ENCODE measurements at regions not wholly inside any gene's neighbourhood (a gene's known extent, or its start where the extent isn't known, plus 50 kb on each side); places are given as distances from the start of the nearest gene placed in this dataset.

DNA sequence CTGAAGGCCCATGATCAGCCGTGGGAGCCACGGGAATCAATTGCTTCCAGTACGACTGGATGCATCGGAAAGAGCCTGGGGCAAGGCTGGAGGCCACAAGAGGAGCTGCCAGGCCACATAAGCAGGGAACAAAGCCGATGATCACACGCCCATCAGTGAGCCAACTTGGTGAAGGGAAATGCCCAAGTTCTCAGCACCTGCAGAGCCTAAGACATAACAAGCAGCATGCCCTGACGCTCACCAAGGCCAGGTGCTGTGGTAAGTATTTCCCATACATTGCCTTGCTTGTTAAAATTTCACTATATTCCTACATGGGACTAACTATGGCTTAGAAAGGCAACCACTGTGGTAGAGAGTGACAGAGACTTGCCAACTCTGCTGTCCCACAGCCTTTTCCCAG is 555.9 kb downstream of the BCL11B start:
- H3K4me3 ChIP-seq (ENCODE audit: control insufficient read depth, low read depth, low read length), result no peak overlapping the region
- TF ChIP-seq, protein P1, sequence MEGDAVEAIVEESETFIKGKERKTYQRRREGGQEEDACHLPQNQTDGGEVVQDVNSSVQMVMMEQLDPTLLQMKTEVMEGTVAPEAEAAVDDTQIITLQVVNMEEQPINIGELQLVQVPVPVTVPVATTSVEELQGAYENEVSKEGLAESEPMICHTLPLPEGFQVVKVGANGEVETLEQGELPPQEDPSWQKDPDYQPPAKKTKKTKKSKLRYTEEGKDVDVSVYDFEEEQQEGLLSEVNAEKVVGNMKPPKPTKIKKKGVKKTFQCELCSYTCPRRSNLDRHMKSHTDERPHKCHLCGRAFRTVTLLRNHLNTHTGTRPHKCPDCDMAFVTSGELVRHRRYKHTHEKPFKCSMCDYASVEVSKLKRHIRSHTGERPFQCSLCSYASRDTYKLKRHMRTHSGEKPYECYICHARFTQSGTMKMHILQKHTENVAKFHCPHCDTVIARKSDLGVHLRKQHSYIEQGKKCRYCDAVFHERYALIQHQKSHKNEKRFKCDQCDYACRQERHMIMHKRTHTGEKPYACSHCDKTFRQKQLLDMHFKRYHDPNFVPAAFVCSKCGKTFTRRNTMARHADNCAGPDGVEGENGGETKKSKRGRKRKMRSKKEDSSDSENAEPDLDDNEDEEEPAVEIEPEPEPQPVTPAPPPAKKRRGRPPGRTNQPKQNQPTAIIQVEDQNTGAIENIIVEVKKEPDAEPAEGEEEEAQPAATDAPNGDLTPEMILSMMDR (IDR thresholded peaks at IDR 0.05; ENCODE audit: control insufficient read depth, insufficient read depth, low read depth, low read length, missing control alignments), result no peak
- no peak for DNase-seq (ENCODE audit: low read depth)

DNA sequence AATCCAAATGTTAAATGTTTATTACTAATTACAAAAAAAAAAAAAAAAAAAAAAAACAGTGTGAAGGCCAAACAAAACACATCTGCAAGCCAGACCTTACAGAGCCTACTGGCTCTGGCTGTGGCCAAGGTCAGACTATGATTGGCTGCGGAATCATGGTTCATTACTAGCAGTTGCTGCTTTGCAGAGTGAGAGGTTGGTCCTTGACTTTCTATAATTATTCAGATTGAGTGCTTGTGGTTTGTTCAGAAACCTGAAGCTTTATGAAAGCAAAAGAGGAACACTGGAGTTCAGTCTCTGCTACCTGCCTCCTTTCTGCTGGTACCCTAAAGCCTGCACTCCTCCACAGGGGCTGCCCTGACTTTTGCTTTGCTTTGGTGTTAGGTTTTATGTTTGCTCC is 550.9 kb downstream of the BCL11B start:
- TF ChIP-seq, protein P1 (IDR thresholded peaks at IDR 0.05; ENCODE audit: control insufficient read depth, insufficient read depth, low read depth, low read length, missing control alignments), result no peak

DNA sequence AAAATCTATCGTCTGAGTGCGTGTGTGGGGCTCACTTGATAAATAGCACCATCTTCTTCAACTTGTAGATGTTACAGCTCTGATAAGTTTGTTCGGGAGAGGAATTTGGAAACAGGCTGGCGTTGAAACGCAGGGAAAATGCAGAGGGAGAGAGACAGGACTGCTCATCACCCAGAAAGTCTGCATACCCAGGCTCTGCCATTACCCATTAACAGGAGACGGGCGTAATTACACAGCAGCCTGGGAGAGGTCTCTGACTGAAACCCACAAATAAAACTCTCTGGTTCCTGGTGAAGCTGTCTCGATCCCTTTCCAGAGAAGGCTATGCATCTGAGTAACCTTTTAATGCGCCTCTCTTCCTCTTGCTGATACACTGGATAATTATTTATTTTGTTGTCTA is 547.3 kb downstream of the BCL11B start:
- H3K4me3 ChIP-seq (ENCODE audit: control insufficient read depth, low read depth, low read length), result no peak overlapping the region
- TF ChIP-seq, protein P1 (IDR thresholded peaks at IDR 0.05; ENCODE audit: control insufficient read depth, insufficient read depth, low read depth, low read length, missing control alignments), result no peak

More for the DNA sequence above, 550.9 kb downstream of the BCL11B start:
- no peak overlapping the region for H3K4me3 ChIP-seq (ENCODE audit: control insufficient read depth, low read depth, low read length)
- no peak for DNase-seq (ENCODE audit: low read depth)

DNA sequence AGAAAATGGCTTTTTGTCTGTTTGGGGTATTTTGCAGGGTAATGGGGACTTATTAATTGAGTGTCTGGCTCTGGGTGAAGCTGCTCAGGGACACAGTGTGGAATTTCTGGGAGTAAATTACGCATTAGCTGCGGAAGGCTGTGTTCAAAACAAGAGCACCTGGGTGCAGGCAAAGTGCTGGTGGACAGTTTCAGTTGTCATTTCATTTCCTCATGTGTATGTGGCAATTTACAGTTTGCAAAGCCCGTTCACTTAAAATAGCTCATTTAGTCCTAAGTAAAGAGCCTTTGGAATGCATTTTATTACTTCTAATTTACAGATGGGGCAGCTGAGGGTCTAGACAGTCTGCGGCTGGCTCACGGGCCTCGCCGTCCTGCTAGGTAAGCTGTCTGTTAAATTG is 546.8 kb downstream of the BCL11B start:
- no peak overlapping the region for H3K4me3 ChIP-seq (ENCODE audit: control insufficient read depth, low read depth, low read length)
- DNase-seq (ENCODE audit: low read depth), result no peak
- TF ChIP-seq, protein P1 (IDR thresholded peaks at IDR 0.05; ENCODE audit: control insufficient read depth, insufficient read depth, low read depth, low read length, missing control alignments), result no peak

More for the DNA sequence above, 547.3 kb downstream of the BCL11B start:
- DNase-seq (ENCODE audit: low read depth), result no peak

DNA sequence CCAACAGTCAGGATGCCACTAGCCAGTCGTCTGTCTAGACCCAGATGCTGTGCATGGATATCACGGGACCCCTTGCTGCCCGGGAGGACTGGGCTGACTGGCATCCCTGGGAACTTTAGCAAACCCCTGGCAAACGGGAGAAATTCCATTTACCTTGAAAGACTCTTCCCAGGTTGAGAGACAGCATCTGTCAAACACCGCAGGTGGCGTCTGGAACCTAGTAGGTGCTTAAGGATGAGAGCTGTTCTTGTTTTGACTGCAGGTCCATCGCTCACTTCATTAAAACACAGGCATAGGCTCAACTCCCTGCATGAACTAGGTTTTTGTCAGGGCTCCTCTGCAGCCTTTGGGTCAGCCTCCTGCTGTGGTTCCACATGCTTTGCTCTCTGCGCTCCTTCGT is 546.3 kb downstream of the BCL11B start:
- no peak overlapping the region for H3K4me3 ChIP-seq (ENCODE audit: control insufficient read depth, low read depth, low read length)
- TF ChIP-seq, protein P1 (IDR thresholded peaks at IDR 0.05; ENCODE audit: control insufficient read depth, insufficient read depth, low read depth, low read length, missing control alignments), result no peak
- DNase-seq (ENCODE audit: low read depth), result no peak

DNA sequence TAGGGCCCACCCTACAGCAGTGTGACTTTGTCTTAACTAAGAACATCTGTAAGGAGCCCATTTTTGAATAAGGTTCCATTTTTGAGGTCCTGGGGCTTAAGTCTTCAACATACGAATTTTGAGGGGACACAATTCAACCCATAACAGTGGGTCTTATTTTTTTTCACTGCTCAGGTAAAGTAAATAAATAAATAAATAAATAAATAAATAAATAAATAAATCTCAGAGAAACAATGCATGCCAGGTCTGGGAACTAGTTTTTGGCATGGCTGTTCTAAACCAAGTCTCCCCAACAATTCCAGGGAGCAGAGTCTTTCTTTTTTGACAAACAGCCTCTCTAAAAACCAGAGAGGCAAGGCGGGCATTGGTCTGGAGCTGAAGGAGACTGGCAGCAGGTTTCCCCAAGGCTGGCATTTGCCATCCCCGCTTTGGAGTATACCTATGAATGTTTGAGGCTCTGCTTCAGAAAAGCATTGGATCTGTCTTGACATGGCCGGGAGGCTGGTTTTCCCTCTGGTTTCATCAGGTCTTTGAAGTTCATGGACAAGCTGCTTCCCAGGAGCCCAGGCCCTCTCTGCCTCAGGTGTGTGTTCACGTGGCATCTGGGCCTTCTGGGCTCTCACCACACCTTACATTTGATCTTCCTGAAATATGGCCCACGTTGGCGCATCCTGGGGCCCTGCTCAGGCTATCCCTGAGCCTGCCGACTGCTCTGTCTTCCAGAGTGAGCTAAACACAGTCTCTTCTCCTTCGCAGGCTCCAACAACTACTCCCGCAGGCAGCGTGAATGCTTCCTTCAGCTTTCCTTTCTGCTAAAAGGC is 545.2 kb downstream of the BCL11B start:
- no peak for DNase-seq (ENCODE audit: low read depth)

More for the DNA sequence above, 545.2 kb downstream of the BCL11B start:
- H3K4me3 ChIP-seq (ENCODE audit: control insufficient read depth, low read depth, low read length), result no peak overlapping the region
- TF ChIP-seq, protein P1 (IDR thresholded peaks at IDR 0.05; ENCODE audit: control insufficient read depth, insufficient read depth, low read depth, low read length, missing control alignments), result no peak

Measured in AG09309 (cell line).